Panc1 (cell line): ENCODE measurements at regions not wholly inside any gene's neighbourhood (a gene's known extent, or its start where the extent isn't known, plus 50 kb on each side); places are given as distances from the start of the nearest gene placed in this dataset.

Source experiments
- POLR2AphosphoS5 ChIP-seq: IDR thresholded peaks from 2 replicates; pipeline ENCODE4 v1.6.1; 2012; ENCODE audit warnings: mild to moderate bottlenecking, low read depth, low read length, moderate library complexity
- REST ChIP-seq, 2 experiments: IDR thresholded peaks; 2 replicates each; pipeline ENCODE4 v1.6.1; 2011 to 2012; ENCODE audit warnings: low read depth in 2 of 2, control low read depth in 1 of 2, low read length in 1 of 2, mild to moderate bottlenecking in 1 of 2, moderate library complexity in 1 of 2; ENCODE audit not compliant: insufficient read depth in 1 of 2
- SIN3A ChIP-seq: IDR thresholded peaks from 2 replicates; pipeline ENCODE4 v1.6.1; 2012; ENCODE audit warnings: low read depth, mild to moderate bottlenecking, low read length, moderate library complexity, borderline replicate concordance; ENCODE audit not compliant: insufficient read depth
- TF ChIP-seq, protein P1 (sequence below): fragments of 450-650 bp; IDR thresholded peaks from 2 replicates; pipeline ENCODE4 v1.5.1; 2017; ENCODE audit warnings: mild to moderate bottlenecking

GRCh38 chr14:46147024-46147423, 504.6 kb downstream of the RPL10L start:
- TF ChIP-seq POLR2AphosphoS5 (no peak), REST (IDR thresholded peaks at IDR 0.05; ENCODE audit: insufficient read depth in 1 of 2, low read depth in 2 of 2, low read length in 1 of 2) (no peak), SIN3A (no peak)
- TF ChIP-seq, protein P1, sequence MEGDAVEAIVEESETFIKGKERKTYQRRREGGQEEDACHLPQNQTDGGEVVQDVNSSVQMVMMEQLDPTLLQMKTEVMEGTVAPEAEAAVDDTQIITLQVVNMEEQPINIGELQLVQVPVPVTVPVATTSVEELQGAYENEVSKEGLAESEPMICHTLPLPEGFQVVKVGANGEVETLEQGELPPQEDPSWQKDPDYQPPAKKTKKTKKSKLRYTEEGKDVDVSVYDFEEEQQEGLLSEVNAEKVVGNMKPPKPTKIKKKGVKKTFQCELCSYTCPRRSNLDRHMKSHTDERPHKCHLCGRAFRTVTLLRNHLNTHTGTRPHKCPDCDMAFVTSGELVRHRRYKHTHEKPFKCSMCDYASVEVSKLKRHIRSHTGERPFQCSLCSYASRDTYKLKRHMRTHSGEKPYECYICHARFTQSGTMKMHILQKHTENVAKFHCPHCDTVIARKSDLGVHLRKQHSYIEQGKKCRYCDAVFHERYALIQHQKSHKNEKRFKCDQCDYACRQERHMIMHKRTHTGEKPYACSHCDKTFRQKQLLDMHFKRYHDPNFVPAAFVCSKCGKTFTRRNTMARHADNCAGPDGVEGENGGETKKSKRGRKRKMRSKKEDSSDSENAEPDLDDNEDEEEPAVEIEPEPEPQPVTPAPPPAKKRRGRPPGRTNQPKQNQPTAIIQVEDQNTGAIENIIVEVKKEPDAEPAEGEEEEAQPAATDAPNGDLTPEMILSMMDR, result no peak
